ENCODE measurements at regions not wholly inside any gene's neighbourhood (a gene's known extent, or its start where the extent isn't known, plus 50 kb on each side); places are given as distances from the start of the nearest gene placed in this dataset.

DNA sequence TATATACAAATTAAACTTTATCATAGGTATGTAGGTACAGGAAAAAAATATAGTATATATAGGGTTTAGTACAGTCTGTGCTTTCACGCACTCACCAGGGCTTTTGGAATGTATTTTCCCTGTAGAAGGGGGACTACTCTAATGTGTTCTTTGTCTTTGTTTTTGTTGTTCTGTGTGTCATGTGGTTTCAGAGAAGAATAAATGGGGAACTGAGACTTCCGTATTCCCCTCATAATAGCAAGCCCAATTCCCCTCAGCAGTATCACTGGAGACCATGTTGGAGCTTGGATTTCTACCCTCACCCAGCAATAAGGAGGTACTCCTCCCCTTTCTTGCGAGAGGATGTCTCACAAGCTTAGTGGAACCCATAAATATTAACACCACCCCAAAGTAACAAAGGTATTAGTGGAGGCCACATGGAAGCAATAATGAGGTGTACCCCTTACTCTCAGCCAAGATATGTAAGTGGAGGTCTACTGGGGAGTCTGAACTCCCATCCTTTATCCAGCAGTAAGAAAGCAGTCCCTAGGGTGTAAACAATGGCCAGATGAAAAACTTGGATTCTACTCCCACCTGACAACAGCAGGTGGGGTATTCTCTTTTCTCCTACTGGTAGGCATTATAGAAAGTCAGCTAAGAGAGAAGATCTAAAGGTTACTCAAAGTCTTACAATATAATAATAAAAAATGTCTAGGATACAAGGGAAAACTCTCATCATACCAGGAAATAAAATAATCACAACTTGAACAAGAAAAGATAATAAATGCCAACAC, 805.4 kb upstream of the GALNTL6 start:
- no peak overlapping the region; the same call in 1 of the 2 replicates for H2BK12ac ChIP-seq (ENCODE audit: low read depth, low read length)
- H3K9me3 ChIP-seq (ENCODE audit: insufficient read depth in 2 of 2, low read depth in 1 of 2, low read length in 1 of 2): peaks cover 15 to 22% of the 10 kb centered on the region in 2 experiments
- H3K4ac ChIP-seq (replicated peaks; ENCODE audit: insufficient read length, low read depth, low read length): no peak overlapping the region
- DNase-seq (ENCODE audit: low read depth in 1 of 2, low spot score in 2 of 2): no peak
- ChIA-PET CTCF (ENCODE audit: partially characterized antibody) (interaction anchor here (1.0 to 1.4 kb wide), 2 partner anchors 17 to 107 kb away, joined by 3 to 4 read pairs; no protein-coding TSS in a partner anchor), POLR2A (ENCODE audit: partially characterized antibody) (no interaction called here)
- no peaks in the 10 kb centered on the region for H4K20me1 ChIP-seq (replicated peaks in 1 of 2; ENCODE audit: control insufficient read depth in 1 of 2, insufficient read depth in 2 of 2, low read length in 2 of 2)
- H3K4me3 ChIP-seq (ENCODE audit: extremely low read depth in 1 of 4, insufficient read depth in 2 of 4, low read depth in 3 of 4, low read length in 4 of 4): no peak overlapping the region
- no peak overlapping the region for H3K23ac ChIP-seq (ENCODE audit: insufficient read length)
- H2BK120ac ChIP-seq (replicated peaks; ENCODE audit: low read depth, low read length): no peak overlapping the region
- no peaks in the 10 kb centered on the region; a peak in 1 of 7 replicates for H3K4me1 ChIP-seq (replicated peaks in 1 of 4; ENCODE audit: control insufficient read depth in 3 of 4, insufficient read depth in 4 of 4, low read length in 3 of 4)
- H4K8ac ChIP-seq (ENCODE audit: extremely low read depth, insufficient read depth, low read length): no peak overlapping the region
- H3K56ac ChIP-seq (replicated peaks; ENCODE audit: insufficient read length, low read depth, low read length): no peak overlapping the region
- no peaks in the 10 kb centered on the region for H3K79me1 ChIP-seq (ENCODE audit: low read depth, low read length)
- TF ChIP-seq KDM1A (IDR thresholded peaks at IDR 0.05; ENCODE audit: borderline replicate concordance, low read length) (no peak), RAD21 (IDR thresholded peaks at IDR 0.05 in 1 of 2, conservative IDR thresholded peaks at IDR 0.05 in 1 of 2; ENCODE audit: low read depth in 2 of 2, low read length in 2 of 2) (0 out of 4 replicates have a peak, but pooled peaks of 1 of the 2 experiments have one; percentile 19)
- no peak overlapping the region; the same call in 1 of the 2 replicates for H2BK20ac ChIP-seq (ENCODE audit: low read length)
- no peaks in the 10 kb centered on the region for H3K79me2 ChIP-seq (ENCODE audit: control insufficient read depth in 1 of 2, insufficient read depth in 2 of 2, low read length in 2 of 2)
- H4K91ac ChIP-seq (replicated peaks; ENCODE audit: insufficient read length, low read length): no peak overlapping the region
- H2BK15ac ChIP-seq (ENCODE audit: low read length): no peak overlapping the region
- no peak overlapping the region for H3K4me2 ChIP-seq (ENCODE audit: insufficient read depth in 1 of 2, low read depth in 2 of 2, low read length in 2 of 2)
- no peaks in the 10 kb centered on the region for H3K27me3 ChIP-seq (replicated peaks in 1 of 4; ENCODE audit: control insufficient read depth in 3 of 4, extremely low read depth in 1 of 4, insufficient read depth in 3 of 4, low read length in 3 of 4)
- no peak overlapping the region for H2AK5ac ChIP-seq (ENCODE audit: low read depth, low read length)
- H3K36me3 ChIP-seq (ENCODE audit: control insufficient read depth in 2 of 4, insufficient read depth in 4 of 4, low read length in 3 of 4): peaks cover 0 to 10% (median 0%) of the 10 kb centered on the region in 4 experiments; a peak in 2 of 8 replicates
- no peak overlapping the region for H3K9ac ChIP-seq (replicated peaks in 1 of 4; ENCODE audit: extremely low read depth in 1 of 4, low read depth in 3 of 4, low read length in 3 of 4)
- H4K5ac ChIP-seq (ENCODE audit: insufficient read length, low read depth, low read length): no peak overlapping the region
- H3K18ac ChIP-seq (ENCODE audit: extremely low read depth, low read length): no peak overlapping the region
- WGBS, 2 experiments (ENCODE audit: extremely low coverage in 1 of 2, insufficient coverage in 1 of 2, insufficient read length in 1 of 2, insufficient replicate concordance in 2 of 2, low coverage in 1 of 2, low lambda C conversion rate in 2 of 2, missing lambda C conversion rate in 1 of 2): 76% methylated on average over 3 of the region's 3 CpGs; no CpG with 5 or more reads in 1 of the 2 experiments
- no peaks in the 10 kb centered on the region for H3K23me2 ChIP-seq (ENCODE audit: low read depth, low read length)
- H2AFZ ChIP-seq (ENCODE audit: low read length): no peak overlapping the region
- no peak overlapping the region for H3K14ac ChIP-seq (ENCODE audit: insufficient read length)
- no peak for FAIRE-seq
- H3K27ac ChIP-seq (ENCODE audit: low read depth, low read length): no peak overlapping the region
- H2BK5ac ChIP-seq (ENCODE audit: low read depth, low read length): no peak overlapping the region; the same call in 1 of the 2 replicates
